NCI-H748 treated with DMSO at 0.1 percent for 48 hours (cell line): ENCODE measurements at regions not wholly inside any gene's neighbourhood (a gene's known extent, or its start where the extent isn't known, plus 50 kb on each side); places are given as distances from the start of the nearest gene placed in this dataset.

Experiments
- DNase-seq: peaks from one replicate; lab custom pipeline; 2025; lab: John Stamatoyannopoulos, UW

DNA sequence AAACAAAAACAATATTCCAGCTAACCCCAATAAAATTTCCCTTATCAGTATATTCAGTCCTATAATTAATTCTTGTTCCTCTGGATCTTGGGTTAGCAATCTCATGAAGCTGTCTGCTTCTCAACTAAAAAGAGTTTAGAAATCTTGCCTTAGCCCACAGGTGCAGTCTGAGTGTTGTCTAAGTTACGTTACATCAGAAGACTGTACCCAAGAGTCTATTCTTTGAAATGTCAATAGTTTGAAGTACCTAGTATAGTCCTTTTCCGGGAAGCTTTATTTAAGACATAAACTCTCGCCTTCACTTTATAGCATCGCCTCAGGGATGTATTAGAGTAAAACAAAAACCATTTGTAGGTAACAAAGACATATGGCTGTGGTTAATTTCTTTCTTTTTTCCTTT lies 465.1 kb downstream of the FUT8 start:
- DNase-seq = no peak

DNA sequence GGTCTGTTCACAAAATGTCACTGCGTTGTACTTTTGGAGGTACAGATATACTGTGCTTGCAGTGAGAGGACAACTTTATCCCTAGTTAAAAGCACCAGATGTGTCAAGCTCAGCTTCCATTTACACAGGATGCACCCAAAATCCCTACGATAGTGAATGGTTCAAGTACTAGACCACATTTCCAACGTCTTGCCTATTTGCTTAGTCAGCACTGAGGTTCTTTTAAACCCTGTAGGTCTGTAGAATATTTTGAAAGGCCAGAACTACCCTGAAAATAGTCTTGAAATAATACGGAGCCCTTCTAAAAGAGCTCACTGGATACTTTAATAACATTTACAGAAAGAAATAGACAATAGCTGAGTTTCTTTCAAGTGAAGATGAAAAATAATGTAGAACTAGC lies 466.1 kb downstream of the FUT8 start:
- no peak for DNase-seq

DNA sequence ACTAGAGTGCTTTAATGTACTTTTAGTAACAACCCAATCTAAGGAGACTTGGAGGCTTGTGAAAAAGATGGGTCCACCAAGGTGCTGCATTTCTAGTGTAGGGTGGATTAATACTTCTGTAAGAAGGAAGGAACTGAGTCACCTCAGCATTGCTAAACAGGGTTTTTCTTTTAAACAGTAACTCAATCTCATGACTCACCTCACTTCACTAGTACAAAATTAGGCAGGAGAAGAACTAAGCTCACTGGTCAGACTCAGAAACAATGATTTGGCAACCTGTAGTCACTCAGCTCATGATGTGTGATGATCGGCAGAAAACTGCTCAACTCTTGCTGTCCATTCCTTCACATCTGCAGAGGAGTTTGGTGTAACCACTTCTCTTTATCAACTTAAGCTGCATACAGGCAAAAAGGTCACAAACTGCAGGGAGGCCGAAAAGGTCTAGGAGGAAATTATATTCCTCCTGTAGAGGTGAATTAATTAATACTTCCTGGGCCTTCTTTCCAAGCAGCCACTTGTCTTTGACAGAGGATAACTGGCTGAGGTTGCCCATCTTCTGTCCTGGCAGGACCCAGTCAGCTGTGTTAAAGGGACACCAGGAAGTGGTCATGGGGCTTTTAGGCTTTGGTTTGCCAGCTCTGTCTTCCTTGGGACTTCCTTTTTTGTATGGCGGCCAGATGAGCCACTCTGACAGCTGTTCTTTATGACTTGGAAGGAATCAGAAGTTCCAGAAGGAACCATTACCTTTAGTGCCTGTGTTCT lies 466.9 kb downstream of the FUT8 start:
- DNase-seq = no peak

DNA sequence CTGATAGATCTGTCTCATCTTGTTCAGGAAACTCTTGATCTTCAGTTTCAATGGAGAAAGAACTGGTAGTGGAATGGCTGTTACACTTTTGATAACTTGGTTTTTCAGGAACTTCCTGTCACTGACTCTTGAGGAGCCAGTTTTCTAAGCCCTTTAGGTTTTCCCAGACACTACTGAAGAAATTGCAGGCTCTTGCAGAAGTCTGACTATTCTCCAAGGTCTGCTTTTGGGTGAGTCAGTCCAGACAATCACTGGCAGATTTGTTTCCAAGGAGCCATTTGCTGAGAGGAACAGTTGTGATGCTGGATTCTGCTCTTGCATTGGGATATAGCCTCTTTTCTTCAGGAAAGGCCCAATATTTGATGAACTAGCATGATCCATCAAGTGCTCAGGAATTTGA lies 468.0 kb downstream of the FUT8 start:
- DNase-seq = no peak

DNA sequence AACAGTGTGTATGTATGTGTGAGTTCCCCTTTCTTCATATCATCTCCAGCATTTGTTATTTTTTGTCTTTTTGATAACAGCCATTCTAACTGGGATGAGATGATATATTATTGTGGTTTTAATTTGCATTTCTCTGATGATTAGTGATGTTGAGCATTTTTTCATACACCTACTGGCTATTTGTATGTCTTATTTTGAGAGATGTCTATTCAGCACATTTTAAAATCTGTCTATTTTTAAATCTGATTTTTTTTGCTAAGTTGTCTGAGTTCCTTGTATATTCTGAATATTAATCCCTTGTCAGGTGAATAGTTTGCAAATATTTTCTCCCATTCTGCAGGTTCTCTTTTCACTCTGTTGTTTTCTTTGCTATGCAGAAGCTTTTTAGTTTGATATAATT lies 469.1 kb downstream of the FUT8 start:
- no peak for DNase-seq

DNA sequence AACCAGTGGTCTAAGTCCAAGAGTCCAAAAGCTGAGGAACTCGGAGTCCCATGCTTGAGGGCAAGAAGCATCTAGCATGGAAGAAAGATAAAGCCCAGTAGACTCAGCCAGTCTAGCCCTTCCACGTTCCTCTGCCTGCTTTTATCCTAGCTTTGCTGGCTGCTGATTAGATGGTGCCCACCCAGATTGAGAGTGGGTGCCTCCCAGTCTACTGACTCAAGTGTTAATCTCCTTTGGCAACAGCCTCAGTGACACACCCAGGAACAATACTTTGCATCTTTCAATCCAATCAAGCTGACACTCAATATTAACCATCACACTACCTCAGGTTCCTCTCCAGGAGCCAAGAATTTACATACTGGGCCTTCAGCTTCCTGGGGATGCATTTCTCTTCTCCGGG lies 476.1 kb downstream of the FUT8 start:
- no peak for DNase-seq

DNA sequence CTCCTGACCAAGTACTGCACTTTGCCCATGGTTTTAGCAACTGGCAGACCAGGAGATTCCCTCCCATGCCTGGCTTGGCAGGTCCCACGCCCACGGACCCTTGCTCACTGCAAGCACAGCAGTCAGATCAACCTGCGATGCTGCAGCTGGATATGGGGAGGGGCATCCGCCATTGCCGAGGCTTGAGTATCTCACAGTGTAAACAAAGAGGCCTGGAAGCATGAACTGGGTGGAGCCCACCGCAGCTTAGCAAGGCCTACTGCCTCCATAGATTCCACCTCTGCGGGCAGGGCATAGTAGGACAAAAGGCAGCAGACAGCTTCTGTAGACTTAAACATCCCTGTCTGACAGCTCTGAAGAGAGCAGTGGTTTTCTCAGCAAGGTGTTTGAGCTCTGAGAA lies 479.8 kb downstream of the FUT8 start:
- peak; percentile 57 for DNase-seq

DNA sequence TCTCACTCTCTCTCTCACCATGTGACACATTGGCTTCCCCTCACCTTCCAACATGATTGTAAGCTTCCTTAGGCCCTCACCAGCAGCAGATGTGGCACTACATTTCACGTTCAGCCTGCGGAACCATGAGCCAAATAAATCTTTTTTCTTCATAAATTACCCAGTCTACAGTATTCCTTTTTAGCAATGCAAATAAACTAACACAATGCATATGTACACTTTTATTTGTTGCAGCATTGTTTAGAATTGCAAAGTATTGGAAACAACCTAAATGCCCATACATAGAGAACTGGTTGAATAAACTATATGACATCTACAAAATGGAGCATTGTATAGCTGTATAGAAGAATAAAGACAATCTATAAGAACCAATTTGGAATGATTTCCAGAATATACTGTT lies 487.6 kb downstream of the FUT8 start:
- no peak for DNase-seq

DNA sequence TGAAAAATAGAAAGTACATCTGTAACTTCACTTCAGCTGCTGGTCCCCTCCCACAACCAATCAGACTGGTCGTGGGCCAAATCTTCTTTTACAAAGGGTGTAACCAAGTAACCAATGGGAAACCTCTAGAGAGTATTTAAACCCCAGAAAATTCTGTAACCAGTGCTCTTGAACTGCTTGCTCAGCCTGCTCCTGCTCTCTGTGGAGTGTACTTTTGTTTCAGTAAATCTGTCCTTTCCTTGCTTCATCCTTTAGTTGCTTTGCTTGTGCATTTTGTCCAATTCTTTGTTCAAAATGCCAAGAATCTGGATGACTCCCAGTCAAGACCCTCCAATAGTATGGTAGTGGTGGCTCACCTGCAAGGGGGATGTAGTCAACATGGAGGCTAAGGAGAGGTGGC lies 489.1 kb downstream of the FUT8 start:
- no peak for DNase-seq

DNA sequence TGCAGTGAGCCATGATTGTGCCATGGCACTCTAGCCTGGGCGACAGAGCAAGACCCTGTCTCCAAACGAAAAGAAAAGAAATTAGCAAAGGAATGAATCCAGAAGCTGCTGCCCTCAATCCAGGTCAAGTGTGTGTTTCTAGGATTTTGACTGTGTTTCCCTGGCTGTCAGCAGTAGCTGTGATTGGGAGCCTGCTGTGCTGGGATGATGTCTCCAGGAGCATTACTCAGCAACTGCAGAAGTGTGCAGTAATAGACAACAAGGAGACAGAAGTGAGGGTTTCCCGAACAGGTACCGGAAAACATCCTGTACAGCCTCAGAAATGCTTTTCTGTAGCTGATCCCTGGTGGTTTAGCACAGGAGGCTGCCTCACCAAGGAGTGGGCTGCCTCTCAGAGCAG lies 492.5 kb downstream of the FUT8 start:
- DNase-seq = no peak

DNA sequence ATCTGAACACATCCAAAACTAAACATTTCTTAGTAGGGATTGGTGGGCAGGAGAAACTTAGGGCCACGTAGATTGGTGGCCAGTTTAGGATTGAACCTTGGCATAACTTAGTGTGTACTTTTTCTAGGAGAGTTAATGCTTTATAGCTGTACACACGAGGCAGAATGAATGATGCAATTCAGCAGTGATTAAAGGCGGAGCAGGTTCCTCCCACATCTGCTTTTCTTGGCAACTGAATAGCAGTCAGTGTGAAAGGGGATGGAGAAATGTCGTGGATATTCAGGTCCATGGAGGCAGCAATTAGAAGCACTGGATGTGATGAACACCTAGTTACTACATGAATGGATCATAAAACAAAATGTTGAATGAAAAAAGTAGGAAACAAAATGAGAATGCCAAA lies 493.8 kb downstream of the FUT8 start:
- no peak for DNase-seq

DNA sequence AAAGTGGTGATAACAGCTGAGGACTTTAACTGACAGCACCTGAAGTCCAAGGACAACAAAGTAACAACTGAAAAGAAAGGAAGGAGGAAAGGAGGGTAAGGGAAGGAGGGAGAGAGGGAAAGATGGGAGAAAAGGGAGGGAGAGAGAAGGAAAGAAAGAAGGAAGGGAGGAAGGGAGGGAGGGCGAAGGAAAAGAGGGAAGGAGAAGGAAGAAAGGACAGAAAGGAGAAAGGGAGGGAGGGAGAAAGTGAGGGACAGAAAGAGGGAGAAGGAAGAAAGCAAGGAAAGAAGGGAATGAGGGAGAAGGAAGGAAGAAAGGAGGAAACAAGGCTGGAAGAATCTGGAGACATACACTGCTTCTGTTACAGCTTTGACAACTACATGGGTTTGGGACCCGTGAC lies 494.4 kb downstream of the FUT8 start:
- DNase-seq = no peak

DNA sequence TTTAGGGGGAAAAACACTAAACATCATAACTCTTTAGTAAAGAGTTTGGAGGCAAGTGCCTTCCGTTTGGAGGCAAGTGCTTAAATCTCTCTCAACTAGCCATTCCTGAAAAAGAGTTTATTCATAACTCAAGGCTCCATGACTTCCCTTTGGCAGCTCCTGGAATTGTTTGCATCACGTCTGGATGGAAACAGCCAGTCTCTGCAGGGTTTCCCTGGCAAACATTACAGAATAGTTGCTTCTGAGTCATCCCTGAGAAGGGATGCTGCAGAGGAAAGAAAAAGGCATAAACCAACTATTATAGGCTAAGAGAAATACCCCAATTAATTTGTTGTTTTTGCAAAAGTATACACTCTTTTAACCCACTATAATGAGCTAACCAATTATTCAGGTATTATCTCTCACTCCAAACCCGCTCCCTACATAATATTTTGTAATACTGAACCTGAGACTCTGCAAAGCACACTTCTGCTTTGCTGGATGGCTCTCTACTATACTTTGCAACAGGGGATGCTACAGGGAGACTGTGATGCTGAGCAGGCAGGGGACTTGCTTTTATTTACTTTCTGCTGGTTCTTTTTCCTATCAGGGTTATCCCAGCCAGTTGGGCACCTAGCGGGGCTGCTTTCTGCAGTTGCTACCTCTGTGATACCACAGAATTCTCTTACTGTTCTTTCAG lies 497.7 kb downstream of the FUT8 start:
- peak; percentile 35 for DNase-seq

DNA sequence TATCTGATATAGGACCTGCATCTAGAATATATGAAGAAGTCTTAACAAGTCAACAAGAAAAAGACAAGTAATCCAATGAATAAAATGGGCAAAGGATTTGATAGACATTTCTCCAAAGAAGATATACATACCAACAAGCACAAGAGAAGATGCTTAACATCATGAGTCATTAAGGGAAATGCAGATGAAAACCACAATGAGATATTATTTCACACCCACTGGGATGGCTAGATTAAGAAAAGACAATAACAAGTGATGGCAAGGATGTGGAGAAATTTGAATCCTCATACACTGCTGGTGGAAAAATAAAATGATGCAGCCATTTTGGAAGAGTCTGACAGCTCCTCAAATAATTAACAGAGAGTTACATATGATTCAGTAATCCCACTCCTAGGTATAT lies 502.6 kb downstream of the FUT8 start:
- no peak for DNase-seq

DNA sequence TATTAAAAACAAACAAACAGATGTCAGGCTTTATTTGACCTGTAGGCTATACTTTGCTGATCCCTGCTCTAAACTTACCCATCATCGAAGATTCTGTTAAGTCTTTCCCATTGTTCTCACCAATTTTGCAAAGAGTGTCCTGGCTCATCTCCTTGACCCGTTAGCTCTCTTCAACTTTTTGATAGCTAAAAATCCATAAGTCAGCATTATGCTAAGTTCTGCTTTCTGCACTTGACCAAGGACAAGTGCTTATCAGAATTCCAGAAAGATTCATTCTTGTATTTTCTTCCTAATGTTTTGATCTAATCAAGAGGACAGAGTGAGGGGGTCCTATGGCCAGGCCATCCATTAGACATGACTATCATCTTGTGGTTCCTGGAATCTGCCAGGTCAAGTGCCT lies 503.5 kb downstream of the FUT8 start:
- DNase-seq = no peak

DNA sequence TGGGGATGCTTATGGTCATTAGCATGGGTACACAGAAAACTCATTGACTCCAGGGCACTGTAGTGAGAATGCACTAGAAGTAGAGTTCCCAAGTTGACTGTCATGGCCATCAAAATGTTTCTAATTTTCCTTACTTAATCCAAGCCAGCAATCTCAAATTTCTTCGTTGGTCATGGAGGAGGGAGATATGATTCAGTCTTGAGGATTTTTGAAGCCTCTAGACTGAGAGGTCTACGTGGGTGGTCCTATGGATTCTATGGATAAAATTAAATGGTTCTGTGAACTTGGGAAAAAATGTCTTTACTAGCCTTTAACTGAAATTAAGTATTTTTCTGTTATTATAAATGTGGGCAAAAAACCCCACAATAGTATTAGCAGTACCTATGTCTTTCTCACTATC lies 508.5 kb downstream of the FUT8 start:
- DNase-seq = no peak

DNA sequence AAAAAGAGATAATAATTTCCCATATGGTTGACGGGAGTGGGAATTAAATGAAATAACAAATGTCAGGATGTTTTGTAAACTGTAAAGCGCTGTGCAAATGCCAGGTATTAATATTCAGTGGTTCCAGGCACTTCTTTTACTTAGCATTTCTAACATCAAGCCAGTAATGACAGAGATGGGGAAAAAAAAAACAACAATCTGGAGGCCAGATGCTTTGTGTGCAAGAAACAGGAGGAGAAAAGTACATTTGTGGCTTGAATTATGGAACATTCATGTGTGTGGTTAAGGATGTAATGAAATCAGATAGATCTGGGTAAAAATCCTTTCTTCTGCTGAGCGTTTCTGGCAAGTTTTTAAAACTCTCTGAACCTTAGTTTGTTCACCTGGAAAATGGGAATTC lies 509.6 kb downstream of the FUT8 start:
- DNase-seq = no peak

DNA sequence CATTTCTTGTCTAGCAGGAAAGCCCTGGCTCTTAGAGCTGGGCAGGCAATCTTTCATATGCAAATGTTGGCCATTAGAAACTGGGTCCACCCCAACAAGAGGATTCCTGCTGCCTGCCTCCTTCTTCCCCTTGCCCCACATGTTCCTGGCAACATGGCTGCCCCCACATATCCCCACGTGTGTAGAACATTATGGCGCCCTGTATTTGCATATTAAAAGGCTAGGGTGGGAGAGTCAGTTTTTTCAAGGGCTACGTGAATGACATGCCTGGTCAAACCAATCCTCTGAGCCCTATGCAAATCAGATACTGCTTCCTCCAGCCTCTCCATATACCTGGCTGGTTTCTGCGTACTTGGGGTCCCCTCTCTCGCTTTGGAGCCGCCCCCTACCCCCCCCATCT lies 514.0 kb downstream of the FUT8 start:
- no peak for DNase-seq

DNA sequence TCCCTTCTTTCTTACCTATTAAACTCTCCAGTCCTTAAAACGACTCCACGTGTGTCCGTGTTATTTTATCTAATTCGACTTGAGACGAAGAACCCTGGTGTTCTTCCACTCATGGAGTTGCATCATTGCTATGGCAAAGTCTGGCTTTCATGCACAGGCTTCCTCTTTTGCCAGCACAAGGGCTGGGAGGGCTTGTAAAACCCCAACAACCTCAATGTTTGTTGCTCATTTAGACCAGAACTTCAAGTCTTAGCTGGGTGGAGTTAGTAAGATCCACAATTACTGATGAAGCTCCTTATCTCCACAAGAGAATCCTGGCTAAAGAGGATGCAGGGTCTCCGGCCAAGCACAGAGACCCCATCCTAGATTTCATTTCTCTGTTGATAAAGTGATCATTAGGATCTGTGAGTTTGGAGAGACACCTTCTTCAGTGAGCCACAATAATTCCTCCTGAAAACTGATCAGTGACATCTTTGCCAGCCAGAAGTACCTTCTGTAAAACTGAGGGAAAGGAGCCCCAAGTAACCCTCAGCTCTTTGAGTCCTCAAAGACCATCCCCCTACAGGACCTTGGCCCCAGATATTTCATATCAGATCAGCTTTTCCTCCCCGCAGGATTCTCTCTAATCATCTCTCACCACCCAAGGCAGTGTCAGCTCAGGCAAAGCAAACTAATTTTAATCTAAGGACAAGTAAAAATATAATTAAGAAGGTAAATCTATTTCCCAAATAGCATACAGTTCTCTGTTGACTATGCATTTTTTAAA lies 514.6 kb downstream of the FUT8 start:
- no peak for DNase-seq

DNA sequence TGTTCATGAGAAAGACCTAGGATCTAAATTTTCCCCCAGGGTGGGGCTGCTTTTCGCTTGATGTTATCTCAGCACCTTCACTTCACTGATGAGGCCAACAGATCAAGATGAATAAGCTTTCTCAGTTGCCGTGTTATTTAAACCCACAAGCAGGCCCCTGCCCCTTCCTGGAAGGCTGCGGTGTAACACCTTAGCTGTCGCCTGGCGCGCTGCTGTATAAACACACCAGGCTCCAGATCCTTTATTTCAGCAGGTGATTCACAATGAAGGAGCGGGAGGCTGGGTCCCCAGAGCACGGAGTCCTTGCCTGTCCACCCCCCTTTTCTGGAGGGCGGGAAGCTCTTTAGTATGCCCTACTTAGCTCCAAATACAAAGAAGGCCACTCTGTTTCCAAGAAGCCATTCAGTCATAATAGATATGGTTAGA lies 515.4 kb downstream of the FUT8 start:
- peak; percentile 84 for DNase-seq

DNA sequence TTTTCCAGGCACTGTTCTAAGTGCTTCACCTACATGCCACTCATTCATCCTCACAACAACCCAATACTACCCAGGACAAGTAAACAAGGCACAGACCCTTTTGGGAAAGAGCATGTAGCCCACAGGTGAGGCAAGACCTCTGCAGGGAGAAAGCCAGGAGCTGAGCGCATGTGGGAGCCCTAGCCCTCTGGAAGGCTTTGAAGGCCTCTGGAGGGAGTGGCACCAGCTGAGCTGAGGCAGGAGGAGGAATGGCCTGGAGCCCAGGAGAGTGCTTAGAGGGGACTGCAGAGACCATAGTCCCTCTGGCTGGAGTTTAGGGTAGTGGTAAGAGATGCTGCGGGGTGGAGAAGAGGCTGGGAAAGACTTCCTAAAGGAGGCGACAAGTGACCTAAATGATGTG lies 516.5 kb downstream of the FUT8 start:
- no peak for DNase-seq

DNA sequence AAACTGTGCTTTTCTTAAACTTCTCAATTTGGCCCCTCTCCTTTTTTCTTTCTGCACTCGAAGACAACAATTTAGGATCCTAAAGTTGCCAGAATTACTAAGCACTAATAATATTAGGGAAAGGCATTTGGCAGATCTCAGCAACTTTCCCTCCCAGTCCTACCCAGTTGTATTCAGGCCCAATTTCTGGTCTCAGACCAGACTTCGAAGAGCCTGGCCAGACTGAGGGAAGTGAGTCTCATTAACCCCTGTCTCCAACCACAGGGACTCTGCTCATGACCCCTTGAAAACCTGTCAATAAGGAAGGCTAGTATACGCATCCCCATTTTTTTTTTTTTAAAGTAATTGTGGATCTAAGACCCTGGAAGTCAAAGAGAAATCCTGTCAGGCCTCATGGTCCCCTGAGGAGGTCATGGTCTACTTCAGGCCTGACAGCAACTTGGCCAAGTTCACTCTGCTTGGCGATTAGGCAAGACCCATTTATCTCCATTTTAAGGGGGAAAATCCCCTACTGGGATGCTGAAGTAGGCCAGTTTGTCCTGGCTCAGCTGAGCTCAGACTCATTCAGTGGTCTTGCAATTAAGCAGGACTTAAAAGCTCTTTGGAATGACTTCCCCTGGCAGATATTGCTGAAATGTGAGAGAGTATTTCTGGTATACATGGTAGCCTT lies 521.0 kb downstream of the FUT8 start:
- no peak for DNase-seq

DNA sequence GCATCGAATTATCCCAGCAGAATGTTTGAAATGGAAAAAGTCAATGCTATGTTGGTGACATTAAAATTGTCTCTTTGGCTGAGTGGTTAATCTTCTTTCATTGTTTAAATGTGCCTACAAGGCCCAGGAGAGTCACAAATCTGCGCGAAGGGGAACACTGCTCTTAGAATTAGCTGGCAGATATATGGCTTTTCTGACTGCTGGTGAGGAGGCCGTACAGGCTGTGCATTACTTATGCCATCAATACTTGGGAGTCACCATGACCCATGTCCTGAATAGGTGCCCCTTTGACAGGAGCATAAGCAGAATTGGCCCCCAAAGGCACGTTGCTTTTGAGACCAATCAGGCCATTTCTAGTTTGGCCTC lies 521.5 kb downstream of the FUT8 start:
- no peak for DNase-seq
